ENCODE measurements at regions not wholly inside any gene's neighbourhood (a gene's known extent, or its start where the extent isn't known, plus 50 kb on each side); places are given as distances from the start of the nearest gene placed in this dataset.

DNA sequence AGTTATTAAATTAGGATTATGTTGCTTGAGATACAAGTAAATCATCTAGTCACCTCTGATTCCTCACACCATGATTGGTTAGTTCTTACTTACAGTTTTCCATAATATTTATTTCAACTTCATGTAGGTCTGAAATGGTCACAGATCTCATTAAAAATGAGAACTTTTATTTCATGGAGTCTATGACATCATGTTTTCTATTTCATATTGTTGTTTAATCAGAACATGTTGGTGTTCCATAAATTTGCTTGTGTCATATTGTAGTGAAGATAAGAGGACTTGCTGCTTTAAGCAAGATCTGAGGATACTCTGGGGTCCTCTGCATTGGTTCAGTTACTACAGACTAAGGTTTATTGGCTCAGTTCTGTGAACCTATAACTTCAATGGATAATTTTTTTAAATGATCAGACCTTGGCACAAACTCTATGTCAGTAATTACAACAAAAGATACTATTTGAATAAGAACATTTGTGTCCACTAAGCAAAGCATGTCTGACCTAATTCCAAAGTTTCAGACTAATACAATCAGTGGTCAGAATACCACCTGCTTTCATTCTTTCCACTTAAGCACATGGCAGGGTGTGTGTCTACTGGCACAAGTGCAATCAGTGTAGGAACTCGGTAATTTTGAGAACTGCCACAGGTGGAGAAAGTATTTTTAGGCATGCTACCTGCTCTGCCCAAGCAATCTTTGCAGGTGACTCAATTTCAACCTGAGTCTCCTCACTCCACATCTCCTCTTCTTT, 68.5 kb downstream of the CCDC71L start:
- Mint-ChIP-seq H3K9me3 (ENCODE audit: low read depth, unreplicated experiment) (no peaks in the 10 kb centered on the region), H3K27ac (ENCODE audit: unreplicated experiment) (no peak overlapping the region), H3K36me3 (ENCODE audit: insufficient read depth, unreplicated experiment) (no peaks in the 10 kb centered on the region), H3K27me3 (ENCODE audit: unreplicated experiment) (no peaks in the 10 kb centered on the region), H3K4me3 (ENCODE audit: low read depth, unreplicated experiment) (no peak overlapping the region), H3K4me1 (ENCODE audit: low read depth, unreplicated experiment) (no peaks in the 10 kb centered on the region)
- TF ChIP-seq, protein P1, sequence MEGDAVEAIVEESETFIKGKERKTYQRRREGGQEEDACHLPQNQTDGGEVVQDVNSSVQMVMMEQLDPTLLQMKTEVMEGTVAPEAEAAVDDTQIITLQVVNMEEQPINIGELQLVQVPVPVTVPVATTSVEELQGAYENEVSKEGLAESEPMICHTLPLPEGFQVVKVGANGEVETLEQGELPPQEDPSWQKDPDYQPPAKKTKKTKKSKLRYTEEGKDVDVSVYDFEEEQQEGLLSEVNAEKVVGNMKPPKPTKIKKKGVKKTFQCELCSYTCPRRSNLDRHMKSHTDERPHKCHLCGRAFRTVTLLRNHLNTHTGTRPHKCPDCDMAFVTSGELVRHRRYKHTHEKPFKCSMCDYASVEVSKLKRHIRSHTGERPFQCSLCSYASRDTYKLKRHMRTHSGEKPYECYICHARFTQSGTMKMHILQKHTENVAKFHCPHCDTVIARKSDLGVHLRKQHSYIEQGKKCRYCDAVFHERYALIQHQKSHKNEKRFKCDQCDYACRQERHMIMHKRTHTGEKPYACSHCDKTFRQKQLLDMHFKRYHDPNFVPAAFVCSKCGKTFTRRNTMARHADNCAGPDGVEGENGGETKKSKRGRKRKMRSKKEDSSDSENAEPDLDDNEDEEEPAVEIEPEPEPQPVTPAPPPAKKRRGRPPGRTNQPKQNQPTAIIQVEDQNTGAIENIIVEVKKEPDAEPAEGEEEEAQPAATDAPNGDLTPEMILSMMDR (IDR thresholded peaks at IDR 0.05; ENCODE audit: unreplicated experiment), result no peak
- BruUV-seq (replicated peaks), result no TSS peak
- intact Hi-C loops (cut with micrococcal nuclease; ENCODE audit: unreplicated experiment), result no loop called here
- CTCF ChIA-PET, result no interaction called here
- DNase-seq, result no peak

DNA sequence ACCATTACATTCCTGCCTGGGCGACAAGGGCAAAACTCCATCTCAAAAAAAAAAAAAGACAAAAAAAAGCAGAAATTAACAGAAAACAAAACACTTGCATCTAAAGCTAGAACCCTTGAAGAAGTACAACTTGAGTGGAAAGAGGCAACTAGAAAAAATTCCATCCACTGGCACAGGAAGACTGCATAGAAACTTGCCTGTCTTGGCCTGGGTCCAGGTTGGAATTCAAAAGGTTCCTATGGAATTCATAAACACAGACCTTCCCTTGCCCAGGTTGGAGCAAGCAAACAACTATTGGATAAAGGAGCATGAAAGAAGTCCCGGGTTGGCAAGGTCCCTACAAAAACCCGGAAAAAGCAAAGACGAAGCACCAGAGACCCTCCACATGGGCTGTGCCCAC, 69.8 kb downstream of the CCDC71L start:
- CTCF ChIA-PET, result no interaction called here
- no peaks in the 10 kb centered on the region for H3K4me1 Mint-ChIP-seq (ENCODE audit: low read depth, unreplicated experiment)
- no TSS peak for BruUV-seq (replicated peaks)
- H3K4me3 Mint-ChIP-seq (ENCODE audit: low read depth, unreplicated experiment), result no peak overlapping the region
- H3K27ac Mint-ChIP-seq (ENCODE audit: unreplicated experiment), result no peak overlapping the region
- no peak for DNase-seq
- intact Hi-C loops (cut with micrococcal nuclease; ENCODE audit: unreplicated experiment), result no loop called here
- TF ChIP-seq, protein P1 (IDR thresholded peaks at IDR 0.05; ENCODE audit: unreplicated experiment), result no peak
- H3K36me3 Mint-ChIP-seq (ENCODE audit: insufficient read depth, unreplicated experiment), result no peaks in the 10 kb centered on the region
- no peaks in the 10 kb centered on the region for H3K27me3 Mint-ChIP-seq (ENCODE audit: unreplicated experiment)
- no peaks in the 10 kb centered on the region for H3K9me3 Mint-ChIP-seq (ENCODE audit: low read depth, unreplicated experiment)

DNA sequence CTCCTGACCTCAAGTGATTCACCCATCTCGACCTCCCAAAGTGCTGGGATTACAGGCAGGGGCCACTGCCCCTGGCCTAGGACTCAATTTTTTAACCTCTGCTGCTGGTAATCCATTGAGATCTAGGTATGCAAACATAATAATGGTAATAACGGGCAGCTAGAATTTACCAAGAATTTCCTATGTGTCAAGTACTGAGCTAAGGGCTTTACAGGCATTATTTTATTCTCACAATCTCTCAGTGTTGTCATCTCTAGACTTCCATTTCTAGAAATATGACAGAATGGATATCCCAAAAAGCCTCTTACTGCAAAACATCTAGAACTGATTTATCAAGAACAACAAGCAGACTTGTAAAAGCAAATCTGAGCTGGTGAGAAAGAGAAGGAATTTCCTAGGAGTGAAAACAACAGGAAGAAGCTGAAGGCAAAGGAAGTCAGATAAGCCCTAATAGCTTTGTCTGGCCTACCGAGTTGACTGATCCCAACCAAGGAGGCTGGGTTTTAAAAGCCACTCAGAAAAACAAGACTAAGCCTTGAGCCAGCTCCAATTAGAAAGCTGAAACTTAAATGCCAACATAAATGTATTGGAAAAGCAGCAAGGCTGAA, 70.6 kb downstream of the CCDC71L start:
- Mint-ChIP-seq H3K36me3 (ENCODE audit: insufficient read depth, unreplicated experiment) (no peaks in the 10 kb centered on the region), H3K27ac (ENCODE audit: unreplicated experiment) (no peak overlapping the region), H3K4me1 (ENCODE audit: low read depth, unreplicated experiment) (no peaks in the 10 kb centered on the region), H3K4me3 (ENCODE audit: low read depth, unreplicated experiment) (no peak overlapping the region), H3K9me3 (ENCODE audit: low read depth, unreplicated experiment) (no peaks in the 10 kb centered on the region), H3K27me3 (ENCODE audit: unreplicated experiment) (no peaks in the 10 kb centered on the region)
- DNase-seq, result no peak
- TF ChIP-seq, protein P1 (IDR thresholded peaks at IDR 0.05; ENCODE audit: unreplicated experiment), result no peak
- CTCF ChIA-PET, result interaction anchor here (0.7 kb wide), 1 partner anchor 21 kb away, joined by 5 read pairs; no protein-coding TSS in a partner anchor
- intact Hi-C loops (cut with micrococcal nuclease; ENCODE audit: unreplicated experiment), result no loop called here
- BruUV-seq (replicated peaks), result no TSS peak

DNA sequence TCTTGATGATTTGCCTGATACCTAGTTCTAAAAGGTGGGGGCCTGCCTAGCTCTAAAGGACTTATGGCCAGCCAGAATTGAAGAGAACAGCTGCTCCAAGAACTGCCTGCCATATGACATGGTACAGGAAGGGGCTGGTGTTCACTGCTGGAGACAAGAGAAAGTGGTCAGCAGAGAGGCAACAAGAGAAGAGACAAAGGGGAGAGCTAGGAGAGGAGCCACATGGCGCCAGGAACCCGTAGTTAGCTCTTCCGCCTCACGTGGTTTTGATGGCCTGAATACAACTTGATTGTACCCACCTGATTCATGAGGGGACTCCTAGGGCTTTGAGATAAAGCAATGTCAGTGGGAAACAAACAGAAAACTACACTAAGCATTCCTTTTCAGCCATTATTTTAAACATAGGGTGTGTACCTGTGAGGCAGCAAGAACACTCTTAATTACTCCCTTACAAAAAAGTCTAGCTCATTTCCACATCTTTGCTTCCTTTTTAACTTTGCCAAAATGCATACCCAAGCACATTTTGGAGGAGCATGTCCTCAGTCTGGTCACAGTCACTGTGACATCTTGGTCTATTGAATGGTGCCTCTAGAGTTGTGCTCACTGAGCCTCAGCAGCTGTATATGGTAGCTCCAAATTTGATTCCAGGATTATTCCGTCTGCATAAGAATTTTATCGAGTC, 71.6 kb downstream of the CCDC71L start:
- BruUV-seq (replicated peaks), result no TSS peak
- Mint-ChIP-seq H3K9me3 (ENCODE audit: low read depth, unreplicated experiment) (no peaks in the 10 kb centered on the region), H3K27ac (ENCODE audit: unreplicated experiment) (no peak overlapping the region), H3K36me3 (ENCODE audit: insufficient read depth, unreplicated experiment) (no peaks in the 10 kb centered on the region), H3K4me3 (ENCODE audit: low read depth, unreplicated experiment) (no peak overlapping the region), H3K4me1 (ENCODE audit: low read depth, unreplicated experiment) (no peaks in the 10 kb centered on the region), H3K27me3 (ENCODE audit: unreplicated experiment) (no peaks in the 10 kb centered on the region)
- TF ChIP-seq, protein P1 (IDR thresholded peaks at IDR 0.05; ENCODE audit: unreplicated experiment), result no peak
- CTCF ChIA-PET, result interaction anchor here (0.7 kb wide), 1 partner anchor 22 kb away, joined by 5 read pairs; no protein-coding TSS in a partner anchor
- intact Hi-C loops (cut with micrococcal nuclease; ENCODE audit: unreplicated experiment), result no loop called here
- DNase-seq, result no peak

Data from Calu3 (cell line).